Vagina (tissue), 2 donors: ENCODE measurements at regions not wholly inside any gene's neighbourhood (a gene's known extent, or its start where the extent isn't known, plus 50 kb on each side); places are given as distances from the start of the nearest gene placed in this dataset.

ENCODE experiments used
- POLR2A ChIP-seq, 2 donors: fragments of 450-650 bp; IDR thresholded peaks; one replicate each; pipeline ENCODE4 v1.6.1; 2017; ENCODE audit warnings: antibody characterized with exemption in 2 of 2, mild to moderate bottlenecking in 2 of 2, moderate library complexity in 2 of 2
- TF ChIP-seq, protein P1 (sequence below), 3 experiments: fragments of 450-650 bp in 2 of 3; fragments of 200-600 bp in 1 of 3; sonication (generic) in 1 of 3; IDR thresholded peaks; one replicate each; pipeline ENCODE4 v1.5.1; 2017 to 2019; ENCODE audit warnings: antibody characterized with exemption in 3 of 3, mild to moderate bottlenecking in 2 of 3, moderate library complexity in 2 of 3

DNA sequence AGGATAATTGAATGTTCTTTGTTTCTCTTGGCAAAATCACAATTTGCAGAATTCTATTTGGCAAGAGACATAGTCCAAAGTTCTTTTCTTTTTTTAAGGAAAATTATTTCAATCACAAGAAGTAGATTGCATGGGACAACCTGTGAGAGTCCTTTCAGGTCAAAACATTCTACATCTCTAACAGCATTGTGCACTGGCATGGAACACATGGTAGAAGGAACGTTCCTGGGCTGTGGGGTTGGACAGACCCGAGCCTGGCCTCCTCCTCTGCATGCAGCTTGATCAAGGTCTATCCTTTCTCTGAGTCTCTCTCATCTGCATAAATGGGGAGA lies 88.6 kb upstream of the CPSF6 start:
- TF ChIP-seq POLR2A (IDR thresholded peaks at IDR 0.05), result no peak
- TF ChIP-seq, protein P1, sequence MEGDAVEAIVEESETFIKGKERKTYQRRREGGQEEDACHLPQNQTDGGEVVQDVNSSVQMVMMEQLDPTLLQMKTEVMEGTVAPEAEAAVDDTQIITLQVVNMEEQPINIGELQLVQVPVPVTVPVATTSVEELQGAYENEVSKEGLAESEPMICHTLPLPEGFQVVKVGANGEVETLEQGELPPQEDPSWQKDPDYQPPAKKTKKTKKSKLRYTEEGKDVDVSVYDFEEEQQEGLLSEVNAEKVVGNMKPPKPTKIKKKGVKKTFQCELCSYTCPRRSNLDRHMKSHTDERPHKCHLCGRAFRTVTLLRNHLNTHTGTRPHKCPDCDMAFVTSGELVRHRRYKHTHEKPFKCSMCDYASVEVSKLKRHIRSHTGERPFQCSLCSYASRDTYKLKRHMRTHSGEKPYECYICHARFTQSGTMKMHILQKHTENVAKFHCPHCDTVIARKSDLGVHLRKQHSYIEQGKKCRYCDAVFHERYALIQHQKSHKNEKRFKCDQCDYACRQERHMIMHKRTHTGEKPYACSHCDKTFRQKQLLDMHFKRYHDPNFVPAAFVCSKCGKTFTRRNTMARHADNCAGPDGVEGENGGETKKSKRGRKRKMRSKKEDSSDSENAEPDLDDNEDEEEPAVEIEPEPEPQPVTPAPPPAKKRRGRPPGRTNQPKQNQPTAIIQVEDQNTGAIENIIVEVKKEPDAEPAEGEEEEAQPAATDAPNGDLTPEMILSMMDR (IDR thresholded peaks at IDR 0.05), result no peak
